GM10266 (cell line): ENCODE measurements at regions not wholly inside any gene's neighbourhood (a gene's known extent, or its start where the extent isn't known, plus 50 kb on each side); places are given as distances from the start of the nearest gene placed in this dataset.

ENCODE experiments used
- DNase-seq: peaks from one replicate; pipeline ENCODE4 v3.0.0; 2012; ENCODE audit errors: extremely low spot score
- CTCF ChIP-seq: IDR thresholded peaks from 2 replicates; pipeline ENCODE4 v1.5.1; 2012; ENCODE audit warnings: mild to moderate bottlenecking, low read depth; ENCODE audit not compliant: control insufficient read depth, insufficient read depth; ENCODE audit errors: missing control alignments

GRCh38 chr4:33270403-33270802 lies 2550.2 kb downstream of the PCDH7 start:
- no peak for DNase-seq
- TF ChIP-seq CTCF, result no peak

- TF ChIP-seq CTCF, result no peak
- no peak for DNase-seq
These were observed 2552.6 kb downstream of the PCDH7 start for GRCh38 chr4:33272722-33273121.

GRCh38 chr4:33283818-33284217 lies 2563.6 kb downstream of the PCDH7 start:
- DNase-seq, result no peak
- TF ChIP-seq CTCF, result no peak

GRCh38 chr4:33296876-33297455 lies 2576.8 kb downstream of the PCDH7 start:
- no peak for DNase-seq
- TF ChIP-seq CTCF, result no peak

GRCh38 chr4:33302321-33302720 lies 2582.2 kb downstream of the PCDH7 start:
- no peak for TF ChIP-seq CTCF
- DNase-seq, result no peak

- DNase-seq, result no peak
- no peak for TF ChIP-seq CTCF
These were observed 2586.0 kb downstream of the PCDH7 start for GRCh38 chr4:33306131-33306530.

- no peak for DNase-seq
- TF ChIP-seq CTCF, result no peak
These were observed 2595.9 kb downstream of the PCDH7 start for GRCh38 chr4:33316033-33316432.
